Tibial nerve (tissue), 4 donors: ENCODE measurements at regions not wholly inside any gene's neighbourhood (a gene's known extent, or its start where the extent isn't known, plus 50 kb on each side); places are given as distances from the start of the nearest gene placed in this dataset.

Source experiments
- CTCF ChIP-seq, 5 experiments: fragments of 200-600 bp in 3 of 5; fragments of 450-650 bp in 2 of 5; sonication (generic) in 3 of 5; IDR thresholded peaks; one replicate each; pipeline ENCODE4 v1.5.1; 2016 to 2019; ENCODE audit warnings: antibody characterized with exemption in 5 of 5, mild to moderate bottlenecking in 3 of 5, moderate library complexity in 2 of 5
- EP300 ChIP-seq, 2 donors: sonication (generic); formaldehyde crosslinking; IDR thresholded peaks; one replicate each; pipeline ENCODE4 v1.6.1; 2017; ENCODE audit warnings: antibody characterized with exemption in 2 of 2, mild to moderate bottlenecking in 1 of 2
- POLR2A ChIP-seq, 2 donors: fragments of 450-650 bp; IDR thresholded peaks; one replicate each; pipeline ENCODE4 v1.6.1; 2017; ENCODE audit warnings: antibody characterized with exemption in 2 of 2, mild to moderate bottlenecking in 2 of 2, moderate library complexity in 2 of 2

- TF ChIP-seq POLR2A (IDR thresholded peaks at IDR 0.05) (no peak), CTCF (IDR thresholded peaks at IDR 0.05) (no peak), EP300 (IDR thresholded peaks at IDR 0.05) (no peak)
Measured at GRCh38 chr3:82287562-82287961, 526.1 kb upstream of the GBE1 start.
